GM18517 (cell line): ENCODE measurements at regions not wholly inside any gene's neighbourhood (a gene's known extent, or its start where the extent isn't known, plus 50 kb on each side); places are given as distances from the start of the nearest gene placed in this dataset.
"Not testable (repeated sequence)": the region's sequence is repeated elsewhere in the genome, so short reads cannot be mapped to it uniquely, and the experiment has no call there.

ENCODE experiments used
- ATAC-seq: cut with Tn5 transposase; IDR thresholded peaks from one replicate; pipeline ENCODE4 v1.9.1; 2021; ENCODE audit warnings: mild to moderate bottlenecking, moderate library complexity; ENCODE audit not compliant: unreplicated experiment

DNA sequence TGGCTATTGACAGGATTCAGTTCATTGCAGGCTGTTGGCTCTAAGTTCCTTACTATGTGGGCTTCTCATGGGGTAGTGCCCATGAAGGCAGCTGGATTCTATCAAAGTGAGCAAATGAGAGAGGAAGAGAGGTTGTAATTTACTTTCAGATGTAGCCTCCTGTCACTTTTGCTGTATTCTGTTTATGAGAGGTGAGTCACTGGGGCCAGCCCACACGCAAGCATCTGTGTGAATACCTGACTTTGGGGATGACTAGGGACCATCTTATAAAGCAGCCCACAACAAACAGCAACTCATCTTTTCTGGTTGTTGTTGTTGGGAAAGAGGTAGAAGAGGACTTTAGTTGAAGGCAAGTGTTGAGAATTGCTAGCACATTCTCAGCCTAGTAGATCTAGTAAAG is 506.3 kb upstream of the GRM7 start:
- ATAC-seq, result no peak

GRCh38 chr3:6362406-6362805 is 498.5 kb upstream of the GRM7 start:
- no peak for ATAC-seq

DNA sequence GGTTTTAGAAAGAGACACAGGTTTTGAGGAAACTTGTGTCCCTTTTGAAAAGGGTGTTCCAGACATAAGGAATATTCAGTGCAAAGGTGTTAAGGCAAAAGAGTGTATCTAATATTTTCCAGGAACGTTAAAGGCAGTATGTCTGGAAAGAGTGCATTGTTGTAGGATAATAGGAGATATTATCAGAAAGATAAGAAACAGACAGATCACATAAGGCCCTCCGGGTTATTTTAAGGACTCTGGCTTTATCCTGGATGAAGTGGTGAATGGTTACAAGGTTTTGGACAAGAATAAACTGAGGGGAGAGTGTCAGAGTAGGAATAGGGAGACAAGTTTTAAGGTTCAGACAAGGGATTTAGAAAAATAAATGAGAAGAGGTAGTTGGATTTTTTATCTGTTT is 493.7 kb upstream of the GRM7 start:
- ATAC-seq, result no peak

- ATAC-seq, result no peak
Observed at GRCh38 chr3:6392123-6392522, 468.8 kb upstream of the GRM7 start.

DNA sequence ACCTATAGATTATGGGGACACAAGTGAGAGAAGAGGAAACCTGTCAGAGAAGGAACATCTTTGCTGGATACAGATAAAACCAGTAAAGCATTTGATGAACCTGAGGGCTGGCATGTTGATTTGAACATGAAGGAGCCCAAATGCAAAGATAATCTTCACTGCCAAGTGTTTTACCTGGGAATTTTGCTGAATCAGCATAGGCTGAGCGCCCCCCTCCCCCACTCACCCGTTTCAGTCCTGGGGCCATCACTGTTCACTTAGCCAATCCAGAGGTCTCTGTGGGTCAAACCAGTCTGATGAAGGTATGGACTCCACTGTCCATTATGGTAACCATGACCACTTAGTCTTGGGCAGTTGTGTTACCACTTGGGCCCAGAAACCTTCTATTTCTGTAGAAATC is 466.0 kb upstream of the GRM7 start:
- no peak for ATAC-seq

GRCh38 chr3:6396631-6397030 is 464.3 kb upstream of the GRM7 start:
- no peak for ATAC-seq

- ATAC-seq, result not testable (repeated sequence)
Observed at GRCh38 chr3:6402666-6403065, 458.2 kb upstream of the GRM7 start.

GRCh38 chr3:6406923-6407322 is 454.0 kb upstream of the GRM7 start:
- ATAC-seq, result not testable (repeated sequence)

DNA sequence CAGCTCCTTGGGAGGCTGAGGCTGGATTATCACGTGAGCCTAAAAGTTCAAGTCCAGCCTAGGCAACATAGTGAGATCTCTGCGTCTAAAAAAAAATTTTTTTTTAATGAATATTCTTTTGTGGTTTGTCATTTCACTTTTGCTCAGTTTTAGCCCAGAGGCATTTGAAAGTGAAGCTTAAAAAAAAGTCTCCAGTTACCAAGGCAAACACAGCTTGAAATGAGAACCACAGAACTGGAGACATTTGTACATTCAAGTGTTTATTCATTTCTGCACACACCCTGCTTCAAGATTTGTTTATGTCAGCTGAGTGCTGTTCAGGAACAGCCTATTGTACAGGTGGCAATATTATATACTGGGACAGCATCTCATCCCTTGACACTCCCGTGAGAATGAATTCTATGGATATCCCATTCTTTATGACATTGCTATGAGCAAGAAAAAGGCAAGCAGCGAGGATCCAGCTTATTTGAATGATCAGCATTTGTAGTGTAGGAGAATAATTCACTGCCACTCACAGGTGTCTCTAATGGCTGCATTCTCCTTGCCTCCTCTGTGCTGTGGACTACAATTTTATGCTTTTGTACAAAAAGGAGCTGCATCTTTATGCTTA is 444.8 kb upstream of the GRM7 start:
- ATAC-seq, result no peak

DNA sequence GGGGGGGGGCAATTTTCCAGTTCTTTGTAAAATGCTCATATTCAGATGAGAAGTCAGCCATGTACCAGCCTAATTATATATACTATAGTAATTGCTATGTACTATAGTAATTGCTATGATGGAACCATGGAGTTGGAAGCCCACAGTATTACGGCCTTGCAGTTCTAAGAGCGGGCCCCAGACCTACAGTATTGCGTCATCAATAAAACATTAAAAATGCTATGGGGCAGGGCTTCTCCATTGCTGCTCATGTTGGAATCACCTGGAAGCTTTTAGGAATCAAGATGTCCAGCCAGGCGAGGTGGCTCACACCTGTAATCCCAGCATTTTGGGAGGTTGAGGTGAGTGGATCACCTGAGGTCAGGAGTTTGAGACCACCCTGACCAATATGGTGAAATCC is 443.7 kb upstream of the GRM7 start:
- no peak for ATAC-seq

- ATAC-seq, result no peak
Observed at GRCh38 chr3:6418485-6418884, 442.4 kb upstream of the GRM7 start.

DNA sequence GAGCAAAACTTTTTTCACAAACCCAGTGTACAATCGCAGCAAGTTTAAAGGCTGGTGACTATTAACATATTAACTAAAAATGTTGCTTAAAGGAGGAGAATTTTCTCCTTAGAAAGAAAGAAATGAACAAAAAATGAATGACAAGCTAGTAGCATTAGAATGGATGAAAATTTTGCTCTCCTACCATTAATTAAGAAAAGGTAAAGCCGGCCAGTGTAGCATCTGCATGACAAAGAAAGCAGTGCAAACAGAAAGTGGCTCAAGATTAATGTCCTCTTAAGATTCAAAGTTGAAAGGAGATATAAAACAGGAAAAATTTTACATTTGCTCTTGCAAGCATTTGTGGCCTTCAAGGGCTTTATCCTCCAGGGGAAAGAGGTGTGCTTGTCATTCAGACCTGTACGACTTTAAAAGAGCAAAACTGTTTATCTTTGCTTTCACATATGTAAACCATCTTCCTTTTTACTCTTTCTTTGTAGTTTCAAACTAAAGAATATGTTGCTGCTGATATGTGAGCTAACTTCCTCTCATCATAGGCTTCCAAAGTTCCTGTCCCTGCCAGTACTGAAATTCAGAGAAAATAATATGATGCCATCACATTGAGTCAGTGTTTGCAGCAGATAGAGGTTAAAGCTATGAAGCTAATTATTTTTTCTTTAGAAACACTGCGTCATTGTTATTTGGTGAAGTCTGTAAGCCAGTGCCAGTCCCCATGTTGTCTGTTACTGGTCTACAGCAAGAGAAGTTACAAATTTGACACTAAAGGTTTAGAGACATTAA is 439.1 kb upstream of the GRM7 start:
- ATAC-seq, result no peak

GRCh38 chr3:6425289-6425820 is 435.6 kb upstream of the GRM7 start:
- ATAC-seq, result no peak

DNA sequence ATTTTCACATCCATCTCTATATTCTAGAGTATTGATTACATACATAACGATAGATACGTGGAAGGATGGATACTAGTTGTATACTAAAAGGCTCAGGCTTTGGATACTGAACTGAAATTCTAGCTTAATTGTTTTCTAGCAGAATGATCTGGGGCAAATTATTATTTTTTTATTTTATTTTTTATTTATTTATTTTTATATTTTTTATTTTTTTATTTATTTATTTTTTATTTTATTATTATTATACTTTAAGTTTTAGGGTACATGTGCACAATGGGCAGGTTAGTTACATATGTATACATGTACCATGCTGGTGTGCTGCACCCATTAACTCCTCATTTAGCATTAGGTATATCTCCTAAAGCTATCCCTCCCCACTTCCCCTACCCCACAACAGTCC is 432.6 kb upstream of the GRM7 start:
- ATAC-seq, result not testable (repeated sequence)

DNA sequence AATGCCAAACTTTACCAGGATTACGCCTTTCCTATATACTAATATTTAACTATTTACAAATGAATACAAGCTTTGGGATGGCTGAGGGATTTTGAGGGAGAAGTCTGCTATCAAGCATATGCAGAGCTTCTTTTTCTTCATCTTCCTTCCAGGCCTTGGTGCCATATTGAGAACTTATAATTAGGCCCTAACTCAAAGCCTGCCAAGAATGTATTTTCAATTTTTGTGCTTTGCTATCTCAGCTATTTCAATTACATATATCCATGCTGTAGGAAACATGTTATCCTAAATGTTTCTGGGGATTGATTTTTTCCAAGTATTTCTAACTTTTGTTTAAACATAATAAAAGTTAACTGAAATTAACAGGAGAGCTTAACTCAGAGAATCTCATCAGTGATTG is 425.0 kb upstream of the GRM7 start:
- no peak for ATAC-seq

- no peak for ATAC-seq
Observed at GRCh38 chr3:6437631-6438030, 423.3 kb upstream of the GRM7 start.

GRCh38 chr3:6438031-6438430 is 422.9 kb upstream of the GRM7 start:
- no peak for ATAC-seq

DNA sequence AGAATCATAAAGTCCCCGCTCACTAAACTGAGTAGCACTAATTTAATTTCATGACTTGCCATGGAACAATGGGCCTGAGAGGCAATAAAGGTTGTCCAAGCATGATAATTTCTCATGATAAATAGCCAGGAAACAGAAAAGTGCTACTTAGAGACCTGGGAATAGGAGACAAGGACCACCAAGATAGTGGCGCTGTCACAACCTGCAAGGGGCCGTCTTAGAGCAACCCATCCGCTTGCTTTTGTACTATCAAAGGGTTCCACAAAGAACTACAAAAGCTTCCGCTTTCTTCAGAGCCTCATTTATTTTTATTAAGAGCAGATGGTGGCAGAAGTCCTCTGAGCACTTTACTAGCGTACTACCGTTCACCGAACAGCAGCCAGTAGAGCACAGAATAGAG is 421.7 kb upstream of the GRM7 start:
- ATAC-seq, result no peak

- ATAC-seq, result no peak
Observed at GRCh38 chr3:6439824-6440223, 421.1 kb upstream of the GRM7 start.

GRCh38 chr3:6444888-6445658 is 415.8 kb upstream of the GRM7 start:
- ATAC-seq, result no peak

- no peak for ATAC-seq
Observed at GRCh38 chr3:6447166-6447801, 413.6 kb upstream of the GRM7 start.
